ENCODE measurements at regions not wholly inside any gene's neighbourhood (a gene's known extent, or its start where the extent isn't known, plus 50 kb on each side); places are given as distances from the start of the nearest gene placed in this dataset.

GRCh38 chr12:68453876-68454275 lies 121.7 kb upstream of the MDM1 start:
- Histone ChIP-seq H3K9ac (no peak overlapping the region), H3K4me1 (ENCODE audit: control insufficient read depth in 1 of 2, insufficient read depth in 2 of 2, low read depth in 1 of 2, low read length in 1 of 2) (peaks cover 2 to 27% of the 10 kb centered on the region in 2 experiments; a peak in 2 of 4 replicates), H3K4me3 (ENCODE audit: low read depth in 2 of 2, low read length in 1 of 2) (no peak overlapping the region), H3K4me2 (no peak overlapping the region), H3K27ac (ENCODE audit: low read depth in 2 of 2, low read length in 1 of 2) (no peak overlapping the region), H3K9me2 (no peaks in the 10 kb centered on the region), H3K9me3 (no peaks in the 10 kb centered on the region), H2AFZ (ENCODE audit: low read depth) (peak overlapping the region; percentile 2; the same call in 1 of the 2 replicates), H3K36me3 (replicated peaks in 1 of 2; ENCODE audit: control insufficient read depth in 1 of 2, insufficient read depth in 2 of 2, low read length in 1 of 2) (no peaks in the 10 kb centered on the region), H3F3A (replicated peaks; ENCODE audit: insufficient read depth) (no peaks in the 10 kb centered on the region), H3K79me2 (ENCODE audit: insufficient read depth) (no peaks in the 10 kb centered on the region), H3K27me3 (ENCODE audit: insufficient read depth) (no peaks in the 10 kb centered on the region), H4K20me1 (ENCODE audit: insufficient read depth) (no peaks in the 10 kb centered on the region)
- 86% methylated on average over 5 of the region's 5 CpGs for WGBS (ENCODE audit: low lambda C conversion rate)
- DNase-seq, result no peak
- TF ChIP-seq, protein P1, sequence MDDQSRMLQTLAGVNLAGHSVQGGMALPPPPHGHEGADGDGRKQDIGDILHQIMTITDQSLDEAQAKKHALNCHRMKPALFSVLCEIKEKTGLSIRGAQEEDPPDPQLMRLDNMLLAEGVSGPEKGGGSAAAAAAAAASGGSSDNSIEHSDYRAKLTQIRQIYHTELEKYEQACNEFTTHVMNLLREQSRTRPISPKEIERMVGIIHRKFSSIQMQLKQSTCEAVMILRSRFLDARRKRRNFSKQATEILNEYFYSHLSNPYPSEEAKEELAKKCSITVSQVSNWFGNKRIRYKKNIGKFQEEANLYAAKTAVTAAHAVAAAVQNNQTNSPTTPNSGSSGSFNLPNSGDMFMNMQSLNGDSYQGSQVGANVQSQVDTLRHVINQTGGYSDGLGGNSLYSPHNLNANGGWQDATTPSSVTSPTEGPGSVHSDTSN (IDR thresholded peaks at IDR 0.05), result no peak
- no peak for TF ChIP-seq ELF1 (IDR thresholded peaks at IDR 0.05)
- no peak for TF ChIP-seq EZH2phosphoT487 (IDR thresholded peaks at IDR 0.05; ENCODE audit: borderline replicate concordance, low read depth)
- no peak for TF ChIP-seq FOSL2 (IDR thresholded peaks at IDR 0.05; ENCODE audit: borderline replicate concordance, low read depth)
- no peak for TF ChIP-seq TAF1 (IDR thresholded peaks at IDR 0.05; ENCODE audit: borderline replicate concordance, low read depth, low read length)
- TF ChIP-seq MXI1 (IDR thresholded peaks at IDR 0.05; ENCODE audit: low read depth, low read length), result no peak
- no peak for TF ChIP-seq GATA2 (CRISPR knock-in tag; IDR thresholded peaks at IDR 0.05)
- no peak for TF ChIP-seq REST (IDR thresholded peaks at IDR 0.05; ENCODE audit: low read depth, low read length)
- no peak for TF ChIP-seq FOXJ3 (CRISPR knock-in tag; IDR thresholded peaks at IDR 0.05)
- TF ChIP-seq, protein P2, sequence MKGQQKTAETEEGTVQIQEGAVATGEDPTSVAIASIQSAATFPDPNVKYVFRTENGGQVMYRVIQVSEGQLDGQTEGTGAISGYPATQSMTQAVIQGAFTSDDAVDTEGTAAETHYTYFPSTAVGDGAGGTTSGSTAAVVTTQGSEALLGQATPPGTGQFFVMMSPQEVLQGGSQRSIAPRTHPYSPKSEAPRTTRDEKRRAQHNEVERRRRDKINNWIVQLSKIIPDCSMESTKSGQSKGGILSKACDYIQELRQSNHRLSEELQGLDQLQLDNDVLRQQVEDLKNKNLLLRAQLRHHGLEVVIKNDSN (IDR thresholded peaks at IDR 0.05; ENCODE audit: borderline replicate concordance, low read depth), result no peak
- TF ChIP-seq RCOR1 (IDR thresholded peaks at IDR 0.05; ENCODE audit: low read length), result no peak
- TF ChIP-seq TEAD4 (IDR thresholded peaks at IDR 0.05; ENCODE audit: borderline replicate concordance, insufficient read depth), result no peak
- POLR2A ChIA-PET, result no interaction called here
- CTCF ChIA-PET, result no interaction called here

DNA sequence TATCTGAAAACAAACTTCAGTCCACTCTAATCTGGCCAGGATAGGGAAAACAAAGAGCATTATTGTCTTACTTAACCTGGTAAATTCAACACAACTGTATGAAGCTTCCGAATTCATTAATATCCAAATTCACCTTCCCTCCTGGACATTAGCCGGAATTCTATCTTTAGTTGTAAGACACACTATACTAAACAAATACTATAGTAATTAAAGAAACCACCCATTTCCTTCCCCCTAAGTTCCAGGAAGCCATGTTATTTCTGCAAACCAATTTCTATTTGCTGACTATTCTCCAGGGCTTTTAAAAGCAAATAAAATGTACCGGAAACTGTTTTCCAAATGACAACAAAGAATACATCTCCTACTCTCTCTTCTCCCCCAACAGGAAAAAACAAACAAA lies 122.7 kb upstream of the MDM1 start:
- 60% methylated on average over 3 of the region's 3 CpGs for WGBS (ENCODE audit: low lambda C conversion rate)
- DNase-seq, result no peak
- no peak overlapping the region for H3K4me3 ChIP-seq (ENCODE audit: low read depth in 2 of 2, low read length in 1 of 2)
- no peaks in the 10 kb centered on the region for H4K20me1 ChIP-seq (ENCODE audit: insufficient read depth)
- no peaks in the 10 kb centered on the region for H3K27me3 ChIP-seq (ENCODE audit: insufficient read depth)
- no peaks in the 10 kb centered on the region for H3K79me2 ChIP-seq (ENCODE audit: insufficient read depth)
- H3K4me1 ChIP-seq (ENCODE audit: control insufficient read depth in 1 of 2, insufficient read depth in 2 of 2, low read depth in 1 of 2, low read length in 1 of 2), result peaks cover 2 to 27% of the 10 kb centered on the region in 2 experiments; a peak in 2 of 4 replicates
- TF ChIP-seq FOXM1 (IDR thresholded peaks at IDR 0.05; ENCODE audit: low read depth) (no peak), ELF1 (IDR thresholded peaks at IDR 0.05) (no peak), IRF3 (IDR thresholded peaks at IDR 0.05; ENCODE audit: low read depth, low read length) (no peak), RFX5 (IDR thresholded peaks at IDR 0.05; ENCODE audit: low read length) (no peak)
- H3K27ac ChIP-seq (ENCODE audit: low read depth in 2 of 2, low read length in 1 of 2), result no peak overlapping the region
- H3K36me3 ChIP-seq (replicated peaks in 1 of 2; ENCODE audit: control insufficient read depth in 1 of 2, insufficient read depth in 2 of 2, low read length in 1 of 2), result no peaks in the 10 kb centered on the region
- CTCF ChIA-PET, result no interaction called here
- no peak overlapping the region for H3K9ac ChIP-seq
- no peak overlapping the region for H2AFZ ChIP-seq (ENCODE audit: low read depth)
- POLR2A ChIA-PET, result no interaction called here
- H3F3A ChIP-seq (replicated peaks; ENCODE audit: insufficient read depth), result no peaks in the 10 kb centered on the region
- no peak overlapping the region for H3K4me2 ChIP-seq
- no peaks in the 10 kb centered on the region for H3K9me3 ChIP-seq
- H3K9me2 ChIP-seq, result no peaks in the 10 kb centered on the region
